HepG2 (cell line): ENCODE measurements at regions not wholly inside any gene's neighbourhood (a gene's known extent, or its start where the extent isn't known, plus 50 kb on each side); places are given as distances from the start of the nearest gene placed in this dataset.

Source experiments
- ATAC-seq: fragments of 200-7000 bp; cut with Tn5 transposase; 3 replicates; pipeline ENCODE4 v1.9.1; 2020; ENCODE audit warnings: mild to moderate bottlenecking, moderate library complexity
- BruUV-seq: library from RNA; stranded (reverse); fragments of 400-500 nt; replicated peaks from 2 replicates; lab custom pipeline; 2021; lab: Mats Ljungman, UMichigan
- CTCF ChIA-PET: fragments of 300-600 bp; formaldehyde crosslinking; extraction: SDS; loops from one replicate; lab custom pipeline; 2021; ENCODE audit warnings: low total read pairs, inconsistent platforms, low intra/inter-chr PET ratio; lab: Yijun Ruan, JAX
- POLR2A ChIA-PET: fragments of 350-600 bp; sonication (Branson Sonifier 250); formaldehyde crosslinking; loops from one replicate; lab custom pipeline; 2020; ENCODE audit warnings: antibody characterized with exemption, inconsistent platforms; lab: Yijun Ruan, JAX
- DNase-seq: peaks from one replicate; pipeline ENCODE4 v3.0.0-alpha.2; 2015; ENCODE audit warnings: low spot score
- FAIRE-seq: peaks from 3 replicates; lab custom pipeline; 2011; peaks lifted over from hg19 to GRCh38; lab: Jason Lieb, UNC
- H2AFZ ChIP-seq: one replicate; pipeline ENCODE4 v1.6.1; 2011; ENCODE audit warnings: low read length, inconsistent platforms
- H3K27ac ChIP-seq: fragments of 300-600 bp; 3 replicates; pipeline ENCODE4 v1.8.0; 2011; ENCODE audit warnings: mixed run types, mild to moderate bottlenecking, mixed read lengths, low read length, inconsistent platforms; ENCODE audit not compliant: insufficient read depth; ENCODE audit errors: extremely low read length
- H3K27me3 ChIP-seq, 2 experiments: fragments of 200-600 bp in 1 of 2; 2 replicates in 1 of 2; 3 replicates in 1 of 2; pipeline versions ENCODE4 v1.6.0 to v1.8.0; 2011; ENCODE audit warnings: low read length in 2 of 2, mild to moderate bottlenecking in 2 of 2, moderate library complexity in 2 of 2, inconsistent platforms in 1 of 2; ENCODE audit not compliant: insufficient read depth in 2 of 2, control insufficient read depth in 1 of 2
- H3K36me3 ChIP-seq, 2 experiments: fragments of 200-600 bp in 1 of 2; replicated peaks in 1 of 2; 2 replicates in 1 of 2; 3 replicates in 1 of 2; pipeline versions ENCODE4 v1.5.1 to v1.8.0; 2011; ENCODE audit warnings: low read length in 2 of 2, inconsistent platforms in 1 of 2; ENCODE audit not compliant: insufficient read depth in 2 of 2, control insufficient read depth in 1 of 2
- H3K4me1 ChIP-seq: 2 replicates; pipeline ENCODE4 v1.5.1; 2012; ENCODE audit warnings: low read length, inconsistent platforms; ENCODE audit not compliant: insufficient read depth
- H3K4me2 ChIP-seq: 2 replicates; pipeline ENCODE4 v1.6.0; 2011; ENCODE audit warnings: low read depth, low read length, inconsistent platforms
- H3K4me3 ChIP-seq, 3 experiments: fragments of 200-600 bp in 1 of 3; sonication (generic), shearing (Covaris generic) in 1 of 3; replicated peaks in 1 of 3; 2 replicates each; pipeline ENCODE4 v1.5.1; 2011 to 2016; ENCODE audit warnings: low read length in 3 of 3, inconsistent platforms in 2 of 3, low read depth in 2 of 3, mild to moderate bottlenecking in 2 of 3, control low read depth in 1 of 3, mixed read lengths in 1 of 3; ENCODE audit not compliant: insufficient read depth in 1 of 3
- H3K79me2 ChIP-seq: one replicate; pipeline ENCODE4 v1.6.1; 2011; ENCODE audit warnings: low read length, inconsistent platforms; ENCODE audit not compliant: insufficient read depth
- H3K9ac ChIP-seq: 2 replicates; pipeline ENCODE4 v1.6.0; 2011; ENCODE audit warnings: mild to moderate bottlenecking, low read depth, low read length, inconsistent platforms; ENCODE audit not compliant: insufficient read depth
- H3K9me3 ChIP-seq: 2 replicates; pipeline ENCODE4 v1.5.1; 2012; ENCODE audit warnings: mild to moderate bottlenecking, low read length
- H4K20me1 ChIP-seq: 2 replicates; pipeline ENCODE4 v1.6.0; 2011; ENCODE audit warnings: inconsistent platforms, mild to moderate bottlenecking, low read length, moderate library complexity; ENCODE audit not compliant: insufficient read depth
- FOXA3 ChIP-seq: IDR thresholded peaks from 2 replicates; pipeline ENCODE4 v1.6.1; 2016; ENCODE audit warnings: missing genetic modification reagents, missing compliant biosample characterization
- FOXC1 ChIP-seq: sonication (generic); formaldehyde crosslinking; IDR thresholded peaks from 2 replicates; pipeline ENCODE4 v1.8.0; 2022; ENCODE audit warnings: mild to moderate bottlenecking, missing genetic modification reagents, borderline replicate concordance
- FOXJ3 ChIP-seq: sonication (generic); formaldehyde crosslinking; IDR thresholded peaks from 2 replicates; pipeline ENCODE4 v1.4.0; 2020; ENCODE audit warnings: missing genetic modification reagents, mild to moderate bottlenecking, borderline replicate concordance
- GATAD1 ChIP-seq: IDR thresholded peaks from 2 replicates; pipeline ENCODE4 v1.6.1; 2016; ENCODE audit warnings: missing genetic modification reagents, missing compliant biosample characterization
- GZF1 ChIP-seq: sonication (generic); formaldehyde crosslinking; IDR thresholded peaks from 2 replicates; pipeline ENCODE4 v1.5.1; 2020; ENCODE audit warnings: mild to moderate bottlenecking, missing genetic modification reagents
- KLF12 ChIP-seq: sonication (generic); formaldehyde crosslinking; IDR thresholded peaks from 2 replicates; pipeline ENCODE4 v1.4.0; 2020; ENCODE audit warnings: missing genetic modification reagents, borderline replicate concordance
- MAF1 ChIP-seq: sonication (generic); formaldehyde crosslinking; IDR thresholded peaks from 2 replicates; pipeline ENCODE4 v1.5.0; 2020; ENCODE audit warnings: missing genetic modification reagents, borderline replicate concordance
- NCOA1 ChIP-seq: sonication (generic); formaldehyde crosslinking; IDR thresholded peaks from 2 replicates; pipeline ENCODE4 v1.9.0; 2021; ENCODE audit warnings: missing genetic modification reagents
- NFIC ChIP-seq: IDR thresholded peaks from 2 replicates; pipeline ENCODE4 v1.6.1; 2012; ENCODE audit warnings: mild to moderate bottlenecking, low read length, inconsistent platforms
- NR2C2 ChIP-seq: sonication (generic); formaldehyde crosslinking; IDR thresholded peaks from 2 replicates; pipeline ENCODE4 v1.4.0; 2020; ENCODE audit warnings: missing genetic modification reagents, mild to moderate bottlenecking, moderate library complexity, borderline replicate concordance
- PRDM4 ChIP-seq: sonication (generic); formaldehyde crosslinking; IDR thresholded peaks from 2 replicates; pipeline ENCODE4 v1.9.0; 2021; ENCODE audit warnings: missing genetic modification reagents, borderline replicate concordance
- SATB2 ChIP-seq: sonication (generic); formaldehyde crosslinking; IDR thresholded peaks from 2 replicates; pipeline ENCODE4 v1.5.0; 2020; ENCODE audit warnings: missing genetic modification reagents
- SIX4 ChIP-seq: sonication (generic); formaldehyde crosslinking; IDR thresholded peaks from 2 replicates; pipeline ENCODE4 v1.4.0; 2020; ENCODE audit warnings: missing genetic modification reagents
- SMARCE1 ChIP-seq: fragments of 450-650 bp; IDR thresholded peaks from 2 replicates; pipeline ENCODE4 v1.6.1; 2017; ENCODE audit warnings: borderline replicate concordance
- TBP ChIP-seq: sonication (generic); formaldehyde crosslinking; IDR thresholded peaks from 2 replicates; pipeline ENCODE4 v1.5.0; 2020; ENCODE audit warnings: missing genetic modification reagents
- ZNF276 ChIP-seq: sonication (generic); formaldehyde crosslinking; IDR thresholded peaks from 2 replicates; pipeline ENCODE4 v1.4.0; 2020; ENCODE audit warnings: mild to moderate bottlenecking, low read depth, missing genetic modification reagents
- ZNF432 ChIP-seq: sonication (generic); formaldehyde crosslinking; IDR thresholded peaks from 2 replicates; pipeline ENCODE4 v1.5.0; 2020; ENCODE audit warnings: missing genetic modification reagents, mild to moderate bottlenecking, borderline replicate concordance
- ZNF558 ChIP-seq: sonication (generic); formaldehyde crosslinking; IDR thresholded peaks from 2 replicates; pipeline ENCODE4 v1.9.0; 2022; ENCODE audit warnings: mild to moderate bottlenecking, missing genetic modification reagents, borderline replicate concordance
- ZNF792 ChIP-seq: IDR thresholded peaks from 2 replicates; pipeline ENCODE4 v1.6.1; 2016
- WGBS: methylation state at CpG from one replicate; pipeline ENCODE4 v1.1.6; 2017; ENCODE audit warnings: low lambda C conversion rate; 5-methylcytosine and 5-hydroxymethylcytosine counted together
- in situ Hi-C: cut with HindIII; loops from 2 replicates; pipeline ENCODE4 v1.10.0; 2017; ENCODE audit warnings: low pct_unique_long_range_greater_than_20kb; ENCODE audit not compliant: extremely low pct_ligation_motif_present
- intact Hi-C: fragments of 100-400 bp; cut with micrococcal nuclease; formaldehyde crosslinking; loops from one replicate; pipeline ENCODE4 v1.10.0; 2022; ENCODE audit not compliant: unreplicated experiment

GRCh38 chr1:196074182-196074581 is 534.1 kb downstream of the KCNT2 start:
- BruUV-seq, result no TSS peak
- intact Hi-C loops (no loop called here), in situ Hi-C loops (no loop called here)
- DNase-seq (no peak), ATAC-seq (no peak), FAIRE-seq (no peak)
- Histone ChIP-seq H3K4me1 (no peaks in the 10 kb centered on the region), H3K27ac (no peak overlapping the region), H4K20me1 (no peaks in the 10 kb centered on the region; the same call in 1 of the 2 replicates), H3K9me3 (no peaks in the 10 kb centered on the region), H3K9ac (no peak overlapping the region), H3K4me3 (no peak overlapping the region), H2AFZ (no peak overlapping the region), H3K4me2 (no peak overlapping the region), H3K79me2 (no peaks in the 10 kb centered on the region), H3K36me3 (no peaks in the 10 kb centered on the region), H3K27me3 (no peaks in the 10 kb centered on the region)
- TF ChIP-seq PRDM4 (CRISPR knock-in tag), result no peak
- TF ChIP-seq GATAD1 (CRISPR knock-in tag), result no peak
- no peak for TF ChIP-seq ZNF792 (CRISPR knock-in tag)
- no peak for TF ChIP-seq SIX4 (CRISPR knock-in tag)
- no peak for TF ChIP-seq ZNF558 (CRISPR knock-in tag)
- no peak for TF ChIP-seq GZF1
- no peak for TF ChIP-seq TBP
- no peak for TF ChIP-seq KLF12 (CRISPR knock-in tag)
- ChIA-PET POLR2A (no interaction called here), CTCF (no interaction called here)

GRCh38 chr1:196071447-196071846 is 536.8 kb downstream of the KCNT2 start:
- Histone ChIP-seq H3K79me2 (no peaks in the 10 kb centered on the region), H3K27me3 (no peaks in the 10 kb centered on the region), H3K4me3 (no peak overlapping the region), H3K36me3 (no peaks in the 10 kb centered on the region), H4K20me1 (no peaks in the 10 kb centered on the region; the same call in 1 of the 2 replicates), H3K4me1 (no peaks in the 10 kb centered on the region), H2AFZ (no peak overlapping the region), H3K4me2 (no peak overlapping the region), H3K9ac (no peak overlapping the region), H3K9me3 (no peaks in the 10 kb centered on the region), H3K27ac (no peak overlapping the region)
- BruUV-seq, result no TSS peak
- CTCF ChIA-PET, result no interaction called here
- ATAC-seq (no peak), FAIRE-seq (no peak), DNase-seq (no peak)
- in situ Hi-C loops, result no loop called here
- POLR2A ChIA-PET, result no interaction called here
- 0% methylated on average over 1 of the region's 1 CpG for WGBS
- intact Hi-C loops, result no loop called here
- TF ChIP-seq NFIC (no peak), SATB2 (no peak), FOXJ3 (CRISPR knock-in tag) (no peak), FOXA3 (CRISPR knock-in tag) (no peak), GATAD1 (CRISPR knock-in tag) (no peak), MAF1 (CRISPR knock-in tag) (no peak), ZNF432 (CRISPR knock-in tag) (no peak), NCOA1 (CRISPR knock-in tag) (no peak), NR2C2 (no peak), SMARCE1 (no peak), FOXC1 (CRISPR knock-in tag) (no peak), ZNF276 (CRISPR knock-in tag) (no peak)
